ENCODE measurements at regions not wholly inside any gene's neighbourhood (a gene's known extent, or its start where the extent isn't known, plus 50 kb on each side); places are given as distances from the start of the nearest gene placed in this dataset.

DNA sequence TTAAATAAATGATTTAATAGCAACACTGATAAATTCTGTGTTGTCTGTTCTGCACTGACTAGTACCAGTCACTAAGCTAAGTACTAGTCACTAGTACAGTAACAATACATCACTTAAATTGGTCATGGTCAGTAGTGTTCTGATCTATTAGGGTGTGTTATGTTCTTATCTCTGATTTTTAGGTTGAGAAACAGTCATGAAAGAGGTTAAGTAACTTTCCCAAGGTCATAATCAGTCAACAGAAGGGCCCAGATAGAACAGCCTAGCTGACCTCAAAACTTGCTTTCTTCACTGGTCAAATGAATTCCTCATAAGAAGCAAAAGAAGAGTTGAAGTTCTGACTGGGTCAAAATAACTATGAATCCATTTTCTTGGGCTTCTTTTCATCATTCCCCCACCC, 1492.7 kb downstream of the MAT2B start:
- TF ChIP-seq CTCF (IDR thresholded peaks at IDR 0.05 in 4 of 5, conservative IDR thresholded peaks at IDR 0.05 in 1 of 5), result no peak
- TF ChIP-seq POLR2A (IDR thresholded peaks at IDR 0.05), result no peak

All from gastrocnemius medialis (tissue), 4 donors.